Hematopoietic multipotent progenitor cell (in vitro differentiated cells): ENCODE measurements at regions not wholly inside any gene's neighbourhood (a gene's known extent, or its start where the extent isn't known, plus 50 kb on each side); places are given as distances from the start of the nearest gene placed in this dataset.
"Not testable (repeated sequence)": the region's sequence is repeated elsewhere in the genome, so short reads cannot be mapped to it uniquely, and the experiment has no call there.

ENCODE experiments used
- DNase-seq, 3 donors: peaks; one replicate each; pipeline ENCODE4 v3.0.0-alpha.2; 2011 to 2015; ENCODE audit warnings: low read depth in 2 of 3, low spot score in 2 of 3

GRCh38 chr4:27343411-27343810 lies 482.8 kb downstream of the STIM2 start:
- no peak for DNase-seq

GRCh38 chr4:27350161-27350560 lies 489.5 kb downstream of the STIM2 start:
- DNase-seq = no peak

- DNase-seq = no peak
Observed at GRCh38 chr4:27357283-27357682, 496.6 kb downstream of the STIM2 start.

- DNase-seq = no peak
Observed at GRCh38 chr4:27358269-27358668, 497.6 kb downstream of the STIM2 start.

- no peak for DNase-seq
Observed at GRCh38 chr4:27360131-27360530, 499.5 kb downstream of the STIM2 start.

GRCh38 chr4:27360790-27361267 lies 500.2 kb downstream of the STIM2 start:
- no peak for DNase-seq

GRCh38 chr4:27364509-27364908 lies 503.9 kb downstream of the STIM2 start:
- DNase-seq = no peak

- no peak for DNase-seq
Observed at GRCh38 chr4:27366104-27366823, 505.6 kb downstream of the STIM2 start.

- no peak for DNase-seq
Observed at GRCh38 chr4:27368781-27369180, 508.1 kb downstream of the STIM2 start.

GRCh38 chr4:27381815-27382214 lies 521.2 kb downstream of the STIM2 start:
- DNase-seq = no peak

GRCh38 chr4:27387711-27388110 lies 527.1 kb downstream of the STIM2 start:
- DNase-seq = no peak

- no peak for DNase-seq
Observed at GRCh38 chr4:27397886-27398285, 537.2 kb downstream of the STIM2 start.

- DNase-seq = no peak
Observed at GRCh38 chr4:27398631-27399310, 538.1 kb downstream of the STIM2 start.

GRCh38 chr4:27407616-27408015 lies 547.0 kb downstream of the STIM2 start:
- no peak for DNase-seq

- DNase-seq = no peak
Observed at GRCh38 chr4:27412613-27413012, 552.0 kb downstream of the STIM2 start.

- DNase-seq = no peak
Observed at GRCh38 chr4:27414887-27415731, 554.5 kb downstream of the STIM2 start.

- no peak for DNase-seq
Observed at GRCh38 chr4:27428661-27429060, 568.0 kb downstream of the STIM2 start.

GRCh38 chr4:27429364-27429871 lies 568.8 kb downstream of the STIM2 start:
- DNase-seq = no peak

GRCh38 chr4:27442146-27442545 lies 581.5 kb downstream of the STIM2 start:
- no peak for DNase-seq

- DNase-seq = not testable (repeated sequence)
Observed at GRCh38 chr4:27442661-27443060, 582.0 kb downstream of the STIM2 start.

- DNase-seq = no peak
Observed at GRCh38 chr4:27463816-27464215, 603.2 kb downstream of the STIM2 start.
